Activated CD8-positive, alpha-beta T cell treated with anti-CD3 and anti-CD28 coated beads for 36 hours (primary cell): ENCODE measurements at regions not wholly inside any gene's neighbourhood (a gene's known extent, or its start where the extent isn't known, plus 50 kb on each side); places are given as distances from the start of the nearest gene placed in this dataset.

ENCODE experiments used
- ATAC-seq: fragments of 200-7000 bp; cut with Tn5 transposase; one replicate; pipeline ENCODE4 v1.10.0; 2021; ENCODE audit warnings: mild to moderate bottlenecking, moderate library complexity
- CTCF ChIA-PET: fragments of 350-600 bp; sonication (Branson Sonifier 250); formaldehyde crosslinking; loops from one replicate; lab custom pipeline; 2021; ENCODE audit warnings: antibody characterized with exemption; lab: Charles Lee
- POLR2A ChIA-PET: fragments of 350-600 bp; sonication (Branson Sonifier 250); formaldehyde crosslinking; loops from one replicate; lab custom pipeline; 2021; ENCODE audit warnings: antibody characterized with exemption; lab: Charles Lee
- DNase-seq: peaks from one replicate; pipeline ENCODE4 v3.0.0-alpha.2; 2020
- H3K27ac Mint-ChIP-seq: one replicate; pipeline ENCODE4 v1.8.0; 2021; ENCODE audit warnings: mild to moderate bottlenecking, mixed read lengths
- H3K27me3 Mint-ChIP-seq: one replicate; pipeline ENCODE4 v1.8.0; 2021; ENCODE audit warnings: mixed read lengths
- H3K36me3 Mint-ChIP-seq: one replicate; pipeline ENCODE4 v1.8.0; 2021; ENCODE audit warnings: low read depth, mixed read lengths
- H3K4me1 Mint-ChIP-seq: one replicate; pipeline ENCODE4 v1.8.0; 2021; ENCODE audit warnings: low read depth, mixed read lengths
- H3K4me3 Mint-ChIP-seq: one replicate; pipeline ENCODE4 v1.8.0; 2021; ENCODE audit warnings: mild to moderate bottlenecking, moderate library complexity, mixed read lengths
- H3K9me3 Mint-ChIP-seq: one replicate; pipeline ENCODE4 v1.8.0; 2021; ENCODE audit warnings: mixed read lengths
- CTCF ChIP-seq: fragments of 200-600 bp; IDR thresholded peaks from one replicate; pipeline ENCODE4 v1.8.0; 2022; ENCODE audit warnings: antibody characterized with exemption, mild to moderate bottlenecking
- intact Hi-C: fragments of 100-400 bp; cut with micrococcal nuclease; formaldehyde crosslinking; loops from one replicate; pipeline ENCODE4 v1.10.0; 2022

- DNase-seq: no peak
- no peak for ATAC-seq
- Mint-ChIP-seq H3K27ac (no peak overlapping the region), H3K36me3 (no peaks in the 10 kb centered on the region), H3K27me3 (no peaks in the 10 kb centered on the region), H3K9me3 (peaks cover 7% of the 10 kb centered on the region), H3K4me3 (no peak overlapping the region), H3K4me1 (no peaks in the 10 kb centered on the region)
- ChIA-PET CTCF (interaction anchor here (0.7 kb wide), 1 partner anchor 9 kb away, joined by 3 read pairs; no protein-coding TSS in a partner anchor), POLR2A (interaction anchor here (1.0 kb wide), 1 partner anchor 12 kb away, joined by 3 read pairs; no protein-coding TSS in a partner anchor)
- intact Hi-C loops: no loop called here
- TF ChIP-seq CTCF: no peak
Observed at GRCh38 chr14:99029916-99030305, 242.1 kb downstream of the BCL11B start.

- DNase-seq (no peak), ATAC-seq (no peak)
- ChIA-PET POLR2A (no interaction called here), CTCF (no interaction called here)
- no peak overlapping the region for H3K4me3 Mint-ChIP-seq
- H3K27me3 Mint-ChIP-seq: no peaks in the 10 kb centered on the region
- H3K4me1 Mint-ChIP-seq: no peaks in the 10 kb centered on the region
- H3K36me3 Mint-ChIP-seq: no peaks in the 10 kb centered on the region
- no peak overlapping the region for H3K27ac Mint-ChIP-seq
- intact Hi-C loops: no loop called here
- no peak for TF ChIP-seq CTCF
- peaks cover 7% of the 10 kb centered on the region for H3K9me3 Mint-ChIP-seq
Observed at GRCh38 chr14:99030454-99030853, 241.5 kb downstream of the BCL11B start.

GRCh38 chr14:99032759-99033158 is 239.2 kb downstream of the BCL11B start:
- DNase-seq (no peak), ATAC-seq (no peak)
- Mint-ChIP-seq H3K4me3 (no peak overlapping the region), H3K4me1 (no peaks in the 10 kb centered on the region), H3K9me3 (no peaks in the 10 kb centered on the region), H3K27me3 (no peaks in the 10 kb centered on the region), H3K36me3 (no peaks in the 10 kb centered on the region), H3K27ac (no peak overlapping the region)
- intact Hi-C loops: no loop called here
- ChIA-PET POLR2A (no interaction called here), CTCF (no interaction called here)
- no peak for TF ChIP-seq CTCF

- no peaks in the 10 kb centered on the region for H3K27me3 Mint-ChIP-seq
- H3K27ac Mint-ChIP-seq: no peak overlapping the region
- intact Hi-C loops: no loop called here
- H3K9me3 Mint-ChIP-seq: no peaks in the 10 kb centered on the region
- no peak overlapping the region for H3K4me3 Mint-ChIP-seq
- ATAC-seq (no peak), DNase-seq (no peak)
- POLR2A ChIA-PET: no interaction called here
- no peaks in the 10 kb centered on the region for H3K4me1 Mint-ChIP-seq
- TF ChIP-seq CTCF: no peak
- CTCF ChIA-PET: no interaction called here
- H3K36me3 Mint-ChIP-seq: no peaks in the 10 kb centered on the region
Observed at GRCh38 chr14:99033951-99034350, 238.0 kb downstream of the BCL11B start.

GRCh38 chr14:99034711-99035171 is 237.3 kb downstream of the BCL11B start:
- intact Hi-C loops: no loop called here
- POLR2A ChIA-PET: interaction anchor here (0.6 kb wide), 1 partner anchor 162 kb away, joined by 3 read pairs; no protein-coding TSS in a partner anchor
- H3K27ac Mint-ChIP-seq: no peak overlapping the region

More at GRCh38 chr14:99034711-99035171, 237.3 kb downstream of the BCL11B start:
- H3K4me3 Mint-ChIP-seq: no peak overlapping the region
- H3K27me3 Mint-ChIP-seq: no peaks in the 10 kb centered on the region
- DNase-seq (no peak), ATAC-seq (no peak)
- CTCF ChIA-PET: no interaction called here
- no peaks in the 10 kb centered on the region for H3K4me1 Mint-ChIP-seq
- no peaks in the 10 kb centered on the region for H3K36me3 Mint-ChIP-seq
- H3K9me3 Mint-ChIP-seq: no peaks in the 10 kb centered on the region
- no peak for TF ChIP-seq CTCF
